ENCODE measurements at regions not wholly inside any gene's neighbourhood (a gene's known extent, or its start where the extent isn't known, plus 50 kb on each side); places are given as distances from the start of the nearest gene placed in this dataset.

- H3K4me1 Mint-ChIP-seq (ENCODE audit: low read depth in 2 of 2) = no peaks in the 10 kb centered on the region
- no peak overlapping the region for H3K27ac Mint-ChIP-seq
- no peak for ATAC-seq
Measured at GRCh38 chr6:81643156-81643555, 109.3 kb downstream of the TENT5A start.

GRCh38 chr6:81640891-81641290 lies 111.6 kb downstream of the TENT5A start:
- H3K4me1 Mint-ChIP-seq (ENCODE audit: low read depth in 2 of 2) = no peaks in the 10 kb centered on the region
- no peak overlapping the region for H3K27ac Mint-ChIP-seq
- no peak for ATAC-seq
- peaks cover 8% of the 10 kb centered on the region for H3K36me3 Mint-ChIP-seq
- DNase-seq (ENCODE audit: low spot score) = no peak
- no peaks in the 10 kb centered on the region for H3K27me3 Mint-ChIP-seq
- H3K4me3 Mint-ChIP-seq = no peak overlapping the region
- H3K9me3 Mint-ChIP-seq = peaks cover 34% of the 10 kb centered on the region

More at GRCh38 chr6:81643156-81643555, 109.3 kb downstream of the TENT5A start:
- Mint-ChIP-seq H3K4me3 (no peak overlapping the region), H3K27me3 (no peaks in the 10 kb centered on the region), H3K9me3 (peaks cover 25% of the 10 kb centered on the region), H3K36me3 (peaks cover 8% of the 10 kb centered on the region)
- no peak for DNase-seq (ENCODE audit: low spot score)

- H3K27ac Mint-ChIP-seq = no peak overlapping the region
- H3K9me3 Mint-ChIP-seq = peaks cover 29% of the 10 kb centered on the region
- ATAC-seq (no peak), DNase-seq (ENCODE audit: low spot score) (no peak)
- no peaks in the 10 kb centered on the region for H3K27me3 Mint-ChIP-seq
- H3K4me3 Mint-ChIP-seq = no peak overlapping the region
- H3K36me3 Mint-ChIP-seq = peaks cover 8% of the 10 kb centered on the region
- no peaks in the 10 kb centered on the region for H3K4me1 Mint-ChIP-seq (ENCODE audit: low read depth in 2 of 2)
Measured at GRCh38 chr6:81640126-81640525, 112.4 kb downstream of the TENT5A start.

GRCh38 chr6:81638366-81638765 lies 114.1 kb downstream of the TENT5A start:
- Mint-ChIP-seq H3K4me1 (ENCODE audit: low read depth in 2 of 2) (no peaks in the 10 kb centered on the region), H3K36me3 (peaks cover 8% of the 10 kb centered on the region), H3K9me3 (peaks cover 29% of the 10 kb centered on the region), H3K4me3 (no peak overlapping the region), H3K27me3 (no peaks in the 10 kb centered on the region), H3K27ac (no peak overlapping the region)
- no peak for ATAC-seq
- DNase-seq (ENCODE audit: low spot score) = no peak

- no peak overlapping the region for H3K4me3 Mint-ChIP-seq
Measured at GRCh38 chr6:81636930-81637568, 115.4 kb downstream of the TENT5A start.

GRCh38 chr6:81634155-81634880 lies 118.2 kb downstream of the TENT5A start:
- H3K36me3 Mint-ChIP-seq = peaks cover 13% of the 10 kb centered on the region
- no peak overlapping the region for H3K27ac Mint-ChIP-seq
- DNase-seq (ENCODE audit: low spot score) = no peak
- peaks cover 25% of the 10 kb centered on the region for H3K9me3 Mint-ChIP-seq
- no peaks in the 10 kb centered on the region for H3K4me1 Mint-ChIP-seq (ENCODE audit: low read depth in 2 of 2)
- H3K4me3 Mint-ChIP-seq = no peak overlapping the region
- no peaks in the 10 kb centered on the region for H3K27me3 Mint-ChIP-seq
- ATAC-seq = no peak

More at GRCh38 chr6:81636930-81637568, 115.4 kb downstream of the TENT5A start:
- Mint-ChIP-seq H3K36me3 (peaks cover 8% of the 10 kb centered on the region), H3K27ac (no peak overlapping the region), H3K9me3 (peaks cover 22% of the 10 kb centered on the region), H3K4me1 (ENCODE audit: low read depth in 2 of 2) (no peaks in the 10 kb centered on the region), H3K27me3 (no peaks in the 10 kb centered on the region)
- ATAC-seq (no peak), DNase-seq (ENCODE audit: low spot score) (no peak)

GRCh38 chr6:81633391-81633790 lies 119.1 kb downstream of the TENT5A start:
- peaks cover 13% of the 10 kb centered on the region for H3K36me3 Mint-ChIP-seq
- no peaks in the 10 kb centered on the region for H3K27me3 Mint-ChIP-seq
- peaks cover 25% of the 10 kb centered on the region for H3K9me3 Mint-ChIP-seq
- no peak overlapping the region for H3K27ac Mint-ChIP-seq
- no peak overlapping the region for H3K4me3 Mint-ChIP-seq
- DNase-seq (ENCODE audit: low spot score) = no peak
- no peaks in the 10 kb centered on the region for H3K4me1 Mint-ChIP-seq (ENCODE audit: low read depth in 2 of 2)
- ATAC-seq = no peak

- no peak overlapping the region for H3K4me3 Mint-ChIP-seq
- peaks cover 13% of the 10 kb centered on the region for H3K36me3 Mint-ChIP-seq
- H3K9me3 Mint-ChIP-seq = peaks cover 16% of the 10 kb centered on the region
- no peaks in the 10 kb centered on the region for H3K4me1 Mint-ChIP-seq (ENCODE audit: low read depth in 2 of 2)
- ATAC-seq = no peak
- no peak overlapping the region for H3K27ac Mint-ChIP-seq
- no peak for DNase-seq (ENCODE audit: low spot score)
- no peaks in the 10 kb centered on the region for H3K27me3 Mint-ChIP-seq
Measured at GRCh38 chr6:81630719-81631118, 121.8 kb downstream of the TENT5A start.

GRCh38 chr6:81625216-81625615 lies 127.3 kb downstream of the TENT5A start:
- Mint-ChIP-seq H3K9me3 (peaks cover 23% of the 10 kb centered on the region), H3K36me3 (no peaks in the 10 kb centered on the region), H3K27me3 (no peaks in the 10 kb centered on the region), H3K4me1 (ENCODE audit: low read depth in 2 of 2) (no peaks in the 10 kb centered on the region), H3K27ac (no peak overlapping the region), H3K4me3 (no peak overlapping the region)
- no peak for ATAC-seq
- no peak for DNase-seq (ENCODE audit: low spot score)

- Mint-ChIP-seq H3K4me3 (no peak overlapping the region), H3K36me3 (no peaks in the 10 kb centered on the region), H3K27me3 (no peaks in the 10 kb centered on the region), H3K4me1 (ENCODE audit: low read depth in 2 of 2) (no peaks in the 10 kb centered on the region), H3K27ac (no peak overlapping the region), H3K9me3 (peaks cover 24% of the 10 kb centered on the region)
- ATAC-seq (no peak), DNase-seq (ENCODE audit: low spot score) (no peak)
Measured at GRCh38 chr6:81624453-81624852, 128.0 kb downstream of the TENT5A start.

GRCh38 chr6:81623106-81623759 lies 129.2 kb downstream of the TENT5A start:
- no peak overlapping the region for H3K4me3 Mint-ChIP-seq
- H3K27me3 Mint-ChIP-seq = no peaks in the 10 kb centered on the region
- no peak overlapping the region for H3K27ac Mint-ChIP-seq
- peaks cover 24% of the 10 kb centered on the region for H3K9me3 Mint-ChIP-seq
- ATAC-seq = no peak
- DNase-seq (ENCODE audit: low spot score) = no peak
- no peaks in the 10 kb centered on the region for H3K4me1 Mint-ChIP-seq (ENCODE audit: low read depth in 2 of 2)
- no peaks in the 10 kb centered on the region for H3K36me3 Mint-ChIP-seq

- no peaks in the 10 kb centered on the region for H3K36me3 Mint-ChIP-seq
- H3K4me3 Mint-ChIP-seq = no peak overlapping the region
- no peaks in the 10 kb centered on the region for H3K4me1 Mint-ChIP-seq (ENCODE audit: low read depth in 2 of 2)
Measured at GRCh38 chr6:81621816-81622395, 130.6 kb downstream of the TENT5A start.

GRCh38 chr6:81614292-81614691 lies 138.2 kb downstream of the TENT5A start:
- Mint-ChIP-seq H3K27me3 (no peaks in the 10 kb centered on the region), H3K9me3 (peaks cover 7% of the 10 kb centered on the region), H3K4me3 (no peak overlapping the region), H3K4me1 (ENCODE audit: low read depth in 2 of 2) (peaks cover 0 to 5% of the 10 kb centered on the region in 2 donors), H3K36me3 (no peaks in the 10 kb centered on the region), H3K27ac (no peak overlapping the region)
- ATAC-seq (no peak), DNase-seq (ENCODE audit: low spot score) (no peak)

More at GRCh38 chr6:81621816-81622395, 130.6 kb downstream of the TENT5A start:
- ATAC-seq (no peak), DNase-seq (ENCODE audit: low spot score) (no peak)
- Mint-ChIP-seq H3K27me3 (no peaks in the 10 kb centered on the region), H3K9me3 (peaks cover 24% of the 10 kb centered on the region), H3K27ac (no peak overlapping the region)

GRCh38 chr6:81613606-81614005 lies 138.9 kb downstream of the TENT5A start:
- no peak for DNase-seq (ENCODE audit: low spot score)
- H3K9me3 Mint-ChIP-seq = peaks cover 7% of the 10 kb centered on the region
- no peaks in the 10 kb centered on the region for H3K36me3 Mint-ChIP-seq
- no peak overlapping the region for H3K27ac Mint-ChIP-seq
- no peak for ATAC-seq
- H3K4me1 Mint-ChIP-seq (ENCODE audit: low read depth in 2 of 2) = peaks cover 0 to 5% of the 10 kb centered on the region in 2 donors
- H3K27me3 Mint-ChIP-seq = no peaks in the 10 kb centered on the region
- H3K4me3 Mint-ChIP-seq = no peak overlapping the region
